A549 (cell line): ENCODE measurements at regions not wholly inside any gene's neighbourhood (a gene's known extent, or its start where the extent isn't known, plus 50 kb on each side); places are given as distances from the start of the nearest gene placed in this dataset.

ENCODE experiments used
- CBX2 ChIP-seq: fragments of 200-600 bp; sonication (generic); IDR thresholded peaks from 2 replicates; pipeline ENCODE4 v1.6.1; 2016; ENCODE audit warnings: low read depth, mild to moderate bottlenecking, borderline replicate concordance
- EP300 ChIP-seq, 2 experiments: fragments of >200 bp; sonication (Bioruptor Twin); formaldehyde crosslinking; IDR thresholded peaks; 2 replicates in 1 of 2; 3 replicates in 1 of 2; pipeline ENCODE4 v1.6.1; 2016 to 2017
- ESRRA ChIP-seq: fragments of 150-350 bp; IDR thresholded peaks from 2 replicates; pipeline ENCODE4 v1.6.1; 2014; ENCODE audit warnings: mild to moderate bottlenecking, low read length, borderline replicate concordance
- HOXA7 ChIP-seq: fragments of 250-450 bp; sonication (Bioruptor Pico); IDR thresholded peaks from 2 replicates; pipeline ENCODE4 v1.5.0; 2020; ENCODE audit warnings: mild to moderate bottlenecking, moderate library complexity
- JUN ChIP-seq, 2 experiments: fragments of >200 bp; sonication (Bioruptor Twin); formaldehyde crosslinking; IDR thresholded peaks; 2 replicates in 1 of 2; 3 replicates in 1 of 2; pipeline ENCODE4 v1.6.1; 2016 to 2017
- KDM5A ChIP-seq: fragments of 200-600 bp; sonication (generic); IDR thresholded peaks from 2 replicates; pipeline ENCODE4 v1.6.1; 2016; ENCODE audit warnings: antibody characterized with exemption, mild to moderate bottlenecking
- MAZ ChIP-seq: fragments of 150-350 bp; IDR thresholded peaks from 2 replicates; pipeline ENCODE4 v1.6.1; 2014; ENCODE audit warnings: antibody characterized with exemption, low read depth, low read length, borderline replicate concordance
- POLR2A ChIP-seq: IDR thresholded peaks from 2 replicates; pipeline ENCODE4 v1.6.1; 2012; ENCODE audit warnings: mild to moderate bottlenecking, low read length
- RFX5 ChIP-seq: fragments of 450-650 bp; IDR thresholded peaks from 2 replicates; pipeline ENCODE4 v1.7.1; 2014; ENCODE audit warnings: antibody characterized with exemption, mild to moderate bottlenecking, moderate library complexity
- TF ChIP-seq, protein P1 (sequence below): fragments of >200 bp; sonication (Bioruptor Twin); formaldehyde crosslinking; IDR thresholded peaks from 3 replicates; pipeline ENCODE4 v1.5.1; 2016
- TF ChIP-seq, protein P2 (sequence below): IDR thresholded peaks from 2 replicates; pipeline ENCODE4 v1.6.1; 2012

DNA sequence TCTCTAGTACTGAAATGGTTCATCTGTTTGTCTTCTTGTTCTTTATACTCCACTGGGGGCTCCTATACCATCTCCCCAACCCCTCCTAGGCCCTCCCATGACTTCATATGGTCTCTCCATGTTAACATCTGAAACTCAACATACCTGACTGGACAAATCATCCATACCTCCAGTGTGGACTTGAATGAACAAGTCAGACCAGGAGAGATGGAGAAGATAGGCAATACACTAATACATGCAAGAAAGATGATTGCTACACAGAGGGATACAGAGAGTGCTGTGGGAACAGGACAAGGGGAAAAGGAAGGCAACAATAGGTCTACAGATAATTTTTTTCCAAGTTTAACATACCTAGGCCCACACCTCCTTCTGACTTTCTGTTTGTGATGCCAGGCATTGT is 175.1 kb downstream of the FHIP1A start:
- TF ChIP-seq CBX2 (no peak), ESRRA (no peak), KDM5A (no peak), POLR2A (no peak), RFX5 (no peak), HOXA7 (CRISPR knock-in tag) (no peak), JUN (IDR thresholded peaks at IDR 0.05) (no peak), MAZ (no peak), EP300 (IDR thresholded peaks at IDR 0.05) (no peak)
- TF ChIP-seq, protein P1, sequence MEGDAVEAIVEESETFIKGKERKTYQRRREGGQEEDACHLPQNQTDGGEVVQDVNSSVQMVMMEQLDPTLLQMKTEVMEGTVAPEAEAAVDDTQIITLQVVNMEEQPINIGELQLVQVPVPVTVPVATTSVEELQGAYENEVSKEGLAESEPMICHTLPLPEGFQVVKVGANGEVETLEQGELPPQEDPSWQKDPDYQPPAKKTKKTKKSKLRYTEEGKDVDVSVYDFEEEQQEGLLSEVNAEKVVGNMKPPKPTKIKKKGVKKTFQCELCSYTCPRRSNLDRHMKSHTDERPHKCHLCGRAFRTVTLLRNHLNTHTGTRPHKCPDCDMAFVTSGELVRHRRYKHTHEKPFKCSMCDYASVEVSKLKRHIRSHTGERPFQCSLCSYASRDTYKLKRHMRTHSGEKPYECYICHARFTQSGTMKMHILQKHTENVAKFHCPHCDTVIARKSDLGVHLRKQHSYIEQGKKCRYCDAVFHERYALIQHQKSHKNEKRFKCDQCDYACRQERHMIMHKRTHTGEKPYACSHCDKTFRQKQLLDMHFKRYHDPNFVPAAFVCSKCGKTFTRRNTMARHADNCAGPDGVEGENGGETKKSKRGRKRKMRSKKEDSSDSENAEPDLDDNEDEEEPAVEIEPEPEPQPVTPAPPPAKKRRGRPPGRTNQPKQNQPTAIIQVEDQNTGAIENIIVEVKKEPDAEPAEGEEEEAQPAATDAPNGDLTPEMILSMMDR: no peak
- TF ChIP-seq, protein P2, sequence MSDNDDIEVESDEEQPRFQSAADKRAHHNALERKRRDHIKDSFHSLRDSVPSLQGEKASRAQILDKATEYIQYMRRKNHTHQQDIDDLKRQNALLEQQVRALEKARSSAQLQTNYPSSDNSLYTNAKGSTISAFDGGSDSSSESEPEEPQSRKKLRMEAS: no peak
